OCI-LY7 (cell line): ENCODE measurements at regions not wholly inside any gene's neighbourhood (a gene's known extent, or its start where the extent isn't known, plus 50 kb on each side); places are given as distances from the start of the nearest gene placed in this dataset.
"Not testable (repeated sequence)": the region's sequence is repeated elsewhere in the genome, so short reads cannot be mapped to it uniquely, and the experiment has no call there.

ENCODE experiments used
- EZH2phosphoT487 ChIP-seq: fragments of 200-600 bp; sonication (generic); IDR thresholded peaks from 2 replicates; pipeline ENCODE4 v1.6.1; 2018; ENCODE audit warnings: low read depth, borderline replicate concordance, mild to moderate bottlenecking, mixed run types, antibody characterized with exemption, low read length, moderate library complexity, mixed read lengths
- TF ChIP-seq, protein P1 (sequence below): fragments of 200-600 bp; sonication (generic); conservative IDR thresholded peaks from 2 replicates; pipeline ENCODE4 v1.5.1; 2014; ENCODE audit warnings: mild to moderate bottlenecking, antibody characterized with exemption, low read length, moderate library complexity, mixed read lengths

DNA sequence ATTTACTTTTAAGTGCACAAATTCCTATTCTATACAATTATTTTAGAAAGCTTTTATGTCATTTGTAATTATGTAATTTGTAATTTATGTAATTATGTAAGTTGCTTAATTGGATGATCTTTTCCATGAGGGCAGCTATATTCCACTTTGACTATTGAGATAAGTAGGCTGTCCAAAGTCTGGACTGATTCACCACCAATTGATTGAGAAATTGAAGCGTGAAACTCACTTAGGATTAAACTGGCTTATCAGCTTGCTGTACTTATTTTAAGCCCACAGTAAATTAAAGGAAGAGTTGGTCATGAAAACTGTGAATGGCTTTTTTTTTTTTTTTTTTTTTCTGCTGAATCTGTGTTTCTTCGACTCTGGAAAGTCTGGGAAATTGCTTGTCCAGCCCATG is 87.4 kb downstream of the UGT2B28 start:
- TF ChIP-seq, protein P1, sequence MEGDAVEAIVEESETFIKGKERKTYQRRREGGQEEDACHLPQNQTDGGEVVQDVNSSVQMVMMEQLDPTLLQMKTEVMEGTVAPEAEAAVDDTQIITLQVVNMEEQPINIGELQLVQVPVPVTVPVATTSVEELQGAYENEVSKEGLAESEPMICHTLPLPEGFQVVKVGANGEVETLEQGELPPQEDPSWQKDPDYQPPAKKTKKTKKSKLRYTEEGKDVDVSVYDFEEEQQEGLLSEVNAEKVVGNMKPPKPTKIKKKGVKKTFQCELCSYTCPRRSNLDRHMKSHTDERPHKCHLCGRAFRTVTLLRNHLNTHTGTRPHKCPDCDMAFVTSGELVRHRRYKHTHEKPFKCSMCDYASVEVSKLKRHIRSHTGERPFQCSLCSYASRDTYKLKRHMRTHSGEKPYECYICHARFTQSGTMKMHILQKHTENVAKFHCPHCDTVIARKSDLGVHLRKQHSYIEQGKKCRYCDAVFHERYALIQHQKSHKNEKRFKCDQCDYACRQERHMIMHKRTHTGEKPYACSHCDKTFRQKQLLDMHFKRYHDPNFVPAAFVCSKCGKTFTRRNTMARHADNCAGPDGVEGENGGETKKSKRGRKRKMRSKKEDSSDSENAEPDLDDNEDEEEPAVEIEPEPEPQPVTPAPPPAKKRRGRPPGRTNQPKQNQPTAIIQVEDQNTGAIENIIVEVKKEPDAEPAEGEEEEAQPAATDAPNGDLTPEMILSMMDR, result not testable (repeated sequence)
- not testable (repeated sequence) for TF ChIP-seq EZH2phosphoT487
